ENCODE measurements at regions not wholly inside any gene's neighbourhood (a gene's known extent, or its start where the extent isn't known, plus 50 kb on each side); places are given as distances from the start of the nearest gene placed in this dataset.

GRCh38 chr6:1023229-1023628 is 288.7 kb upstream of the FOXQ1 start:
- DNase-seq, result no peak

- no peak for DNase-seq
Measured at GRCh38 chr6:1022719-1023118, 289.2 kb upstream of the FOXQ1 start.

- DNase-seq, result no peak
Measured at GRCh38 chr6:1020837-1021236, 291.1 kb upstream of the FOXQ1 start.

GRCh38 chr6:1020133-1020532 is 291.8 kb upstream of the FOXQ1 start:
- no peak for DNase-seq

- no peak for DNase-seq
Measured at GRCh38 chr6:1018041-1018440, 293.9 kb upstream of the FOXQ1 start.

GRCh38 chr6:1016329-1017302 is 295.3 kb upstream of the FOXQ1 start:
- DNase-seq, result no peak

- no peak for DNase-seq
Measured at GRCh38 chr6:1015825-1016224, 296.1 kb upstream of the FOXQ1 start.

- DNase-seq, result no peak
Measured at GRCh38 chr6:1014431-1014807, 297.5 kb upstream of the FOXQ1 start.

- no peak for DNase-seq
Measured at GRCh38 chr6:1013656-1014430, 298.1 kb upstream of the FOXQ1 start.

- DNase-seq, result no peak
Measured at GRCh38 chr6:1009103-1009502, 302.8 kb upstream of the FOXQ1 start.

GRCh38 chr6:1007159-1007558 is 304.7 kb upstream of the FOXQ1 start:
- DNase-seq, result no peak

GRCh38 chr6:1004885-1005630 is 306.8 kb upstream of the FOXQ1 start:
- DNase-seq, result no peak

- DNase-seq, result no peak
Measured at GRCh38 chr6:1003394-1004160, 308.3 kb upstream of the FOXQ1 start.

- DNase-seq, result no peak
Measured at GRCh38 chr6:1002989-1003388, 308.9 kb upstream of the FOXQ1 start.

- no peak for DNase-seq
Measured at GRCh38 chr6:1001655-1002349, 308.9 kb upstream of the EXOC2 start.

GRCh38 chr6:999552-999951 is 306.6 kb upstream of the EXOC2 start:
- no peak for DNase-seq

- DNase-seq, result no peak
Measured at GRCh38 chr6:998551-998950, 305.6 kb upstream of the EXOC2 start.

- no peak for DNase-seq
Measured at GRCh38 chr6:996271-996852, 303.4 kb upstream of the EXOC2 start.

GRCh38 chr6:991192-991591 is 298.3 kb upstream of the EXOC2 start:
- DNase-seq, result no peak

GRCh38 chr6:984031-984430 is 291.1 kb upstream of the EXOC2 start:
- no peak for DNase-seq

GRCh38 chr6:978937-979685 is 286.2 kb upstream of the EXOC2 start:
- no peak for DNase-seq
